ENCODE measurements at regions not wholly inside any gene's neighbourhood (a gene's known extent, or its start where the extent isn't known, plus 50 kb on each side); places are given as distances from the start of the nearest gene placed in this dataset.

- DNase-seq, result no peak
- Histone ChIP-seq H3K9me3 (ENCODE audit: severe bottlenecking) (no peaks in the 10 kb centered on the region), H3K27me3 (ENCODE audit: insufficient read depth, low read depth, severe bottlenecking) (no peaks in the 10 kb centered on the region), H3K27ac (no peak overlapping the region), H3K4me3 (ENCODE audit: low read depth, low read length) (no peak overlapping the region), H3K36me3 (no peaks in the 10 kb centered on the region)
- TF ChIP-seq CTCF (IDR thresholded peaks at IDR 0.05; ENCODE audit: low read depth, low read length), result no peak
Measured at GRCh38 chr4:125994430-125994829, 679.7 kb downstream of the FAT4 start.

- Histone ChIP-seq H3K4me3 (ENCODE audit: low read depth, low read length) (no peak overlapping the region), H3K36me3 (no peaks in the 10 kb centered on the region), H3K27me3 (ENCODE audit: insufficient read depth, low read depth, severe bottlenecking) (no peaks in the 10 kb centered on the region), H3K9me3 (ENCODE audit: severe bottlenecking) (peaks cover 2% of the 10 kb centered on the region), H3K27ac (no peak overlapping the region)
- no peak for TF ChIP-seq CTCF (IDR thresholded peaks at IDR 0.05; ENCODE audit: low read depth, low read length)
- DNase-seq, result no peak
Measured at GRCh38 chr4:126004941-126005340, 690.2 kb downstream of the FAT4 start.

GRCh38 chr4:126007142-126007541 is 692.4 kb downstream of the FAT4 start:
- H3K4me3 ChIP-seq (ENCODE audit: low read depth, low read length), result no peak overlapping the region
- TF ChIP-seq CTCF (IDR thresholded peaks at IDR 0.05; ENCODE audit: low read depth, low read length), result no peak
- DNase-seq, result no peak
- peaks cover 5% of the 10 kb centered on the region for H3K9me3 ChIP-seq (ENCODE audit: severe bottlenecking)
- no peak overlapping the region for H3K27ac ChIP-seq
- H3K27me3 ChIP-seq (ENCODE audit: insufficient read depth, low read depth, severe bottlenecking), result no peaks in the 10 kb centered on the region
- no peaks in the 10 kb centered on the region for H3K36me3 ChIP-seq

- H3K36me3 ChIP-seq, result no peaks in the 10 kb centered on the region
- no peak for DNase-seq
- H3K27me3 ChIP-seq (ENCODE audit: insufficient read depth, low read depth, severe bottlenecking), result no peaks in the 10 kb centered on the region
Measured at GRCh38 chr4:126012691-126013290, 698.0 kb downstream of the FAT4 start.

GRCh38 chr4:126018274-126018673 is 703.5 kb downstream of the FAT4 start:
- no peak for DNase-seq
- H3K27ac ChIP-seq, result no peak overlapping the region
- H3K27me3 ChIP-seq (ENCODE audit: insufficient read depth, low read depth, severe bottlenecking), result no peaks in the 10 kb centered on the region
- H3K36me3 ChIP-seq, result no peaks in the 10 kb centered on the region
- TF ChIP-seq CTCF (IDR thresholded peaks at IDR 0.05; ENCODE audit: low read depth, low read length), result no peak
- no peaks in the 10 kb centered on the region for H3K9me3 ChIP-seq (ENCODE audit: severe bottlenecking)
- H3K4me3 ChIP-seq (ENCODE audit: low read depth, low read length), result no peak overlapping the region

More at GRCh38 chr4:126012691-126013290, 698.0 kb downstream of the FAT4 start:
- Histone ChIP-seq H3K4me3 (ENCODE audit: low read depth, low read length) (no peak overlapping the region), H3K27ac (no peak overlapping the region), H3K9me3 (ENCODE audit: severe bottlenecking) (peaks cover 5% of the 10 kb centered on the region)
- TF ChIP-seq CTCF (IDR thresholded peaks at IDR 0.05; ENCODE audit: low read depth, low read length), result no peak

- H3K9me3 ChIP-seq (ENCODE audit: severe bottlenecking), result no peaks in the 10 kb centered on the region
- no peaks in the 10 kb centered on the region for H3K27me3 ChIP-seq (ENCODE audit: insufficient read depth, low read depth, severe bottlenecking)
- no peak overlapping the region for H3K4me3 ChIP-seq (ENCODE audit: low read depth, low read length)
- no peak overlapping the region for H3K27ac ChIP-seq
- TF ChIP-seq CTCF (IDR thresholded peaks at IDR 0.05; ENCODE audit: low read depth, low read length), result no peak
- DNase-seq, result no peak
- no peaks in the 10 kb centered on the region for H3K36me3 ChIP-seq
Measured at GRCh38 chr4:126023896-126024295, 709.1 kb downstream of the FAT4 start.
